C4-2B (cell line): ENCODE measurements at regions not wholly inside any gene's neighbourhood (a gene's known extent, or its start where the extent isn't known, plus 50 kb on each side); places are given as distances from the start of the nearest gene placed in this dataset.

Experiments used
- CTCF ChIP-seq: fragments of 450-650 bp; conservative IDR thresholded peaks from 2 replicates; pipeline ENCODE4 v1.5.1; 2017; ENCODE audit warnings: mild to moderate bottlenecking
- ZFX ChIP-seq: fragments of 450-650 bp; IDR thresholded peaks from 2 replicates; pipeline ENCODE4 v1.6.1; 2017

GRCh38 chr4:138408758-138409157 is 166.6 kb upstream of the SLC7A11 start:
- no peak for TF ChIP-seq CTCF
- TF ChIP-seq ZFX: no peak
